ENCODE measurements at regions not wholly inside any gene's neighbourhood (a gene's known extent, or its start where the extent isn't known, plus 50 kb on each side); places are given as distances from the start of the nearest gene placed in this dataset.

- TF ChIP-seq HOXA7 (CRISPR knock-in tag; IDR thresholded peaks at IDR 0.05; ENCODE audit: borderline replicate concordance) (no peak), ZNF423 (tag by site-specific recombination; IDR thresholded peaks at IDR 0.05) (no peak), CTCF (tag by site-specific recombination; IDR thresholded peaks at IDR 0.05) (no peak), SP2 (tag by site-specific recombination; IDR thresholded peaks at IDR 0.05) (no peak), ZNF2 (tag by site-specific recombination; IDR thresholded peaks at IDR 0.05) (no peak)
Measured at GRCh38 chr11:32510039-32510438, 73.6 kb upstream of the EIF3M start.

Measured in HEK293 (cell line).